GM23248 (cell line): ENCODE measurements at regions not wholly inside any gene's neighbourhood (a gene's known extent, or its start where the extent isn't known, plus 50 kb on each side); places are given as distances from the start of the nearest gene placed in this dataset.

ENCODE experiments used
- DNase-seq: peaks from one replicate; pipeline ENCODE4 v3.0.0-alpha.2; 2015
- H2AFZ ChIP-seq: fragments of 200-600 bp; sonication (generic); 2 replicates; pipeline ENCODE4 v1.6.1; 2016; ENCODE audit warnings: antibody characterized with exemption
- H3F3A ChIP-seq: fragments of 200-600 bp; sonication (generic); 2 replicates; pipeline ENCODE4 v1.6.1; 2016; ENCODE audit warnings: mild to moderate bottlenecking, antibody characterized with exemption, mixed run types; ENCODE audit not compliant: insufficient read depth
- H3K27ac ChIP-seq: fragments of 200-600 bp; sonication (generic); 2 replicates; pipeline ENCODE4 v1.5.1; 2016; ENCODE audit warnings: mild to moderate bottlenecking
- H3K27me3 ChIP-seq: fragments of 200-600 bp; sonication (generic); replicated peaks from 2 replicates; pipeline ENCODE4 v1.6.1; 2016; ENCODE audit warnings: mild to moderate bottlenecking; ENCODE audit not compliant: insufficient read depth
- H3K36me3 ChIP-seq: fragments of 200-600 bp; sonication (generic); 2 replicates; pipeline ENCODE4 v1.6.1; 2016; ENCODE audit warnings: low read depth, mild to moderate bottlenecking
- H3K4me1 ChIP-seq: fragments of 200-600 bp; sonication (generic); 2 replicates; pipeline ENCODE4 v1.6.1; 2016; ENCODE audit warnings: mild to moderate bottlenecking; ENCODE audit not compliant: insufficient read depth
- H3K4me2 ChIP-seq: fragments of 200-600 bp; sonication (generic); one replicate; pipeline ENCODE4 v1.6.1; 2016; ENCODE audit warnings: mild to moderate bottlenecking; ENCODE audit not compliant: unreplicated experiment
- H3K4me3 ChIP-seq: fragments of 200-600 bp; sonication (generic); 2 replicates; pipeline ENCODE4 v1.5.1; 2016; ENCODE audit warnings: mild to moderate bottlenecking
- H3K79me2 ChIP-seq: fragments of 200-600 bp; sonication (generic); 2 replicates; pipeline ENCODE4 v1.6.1; 2016; ENCODE audit warnings: mild to moderate bottlenecking; ENCODE audit not compliant: insufficient read depth
- H3K9ac ChIP-seq: fragments of 200-600 bp; sonication (generic); 2 replicates; pipeline ENCODE4 v1.6.1; 2016; ENCODE audit warnings: mild to moderate bottlenecking
- H3K9me2 ChIP-seq: fragments of 200-600 bp; sonication (generic); 2 replicates; pipeline ENCODE4 v1.6.1; 2016; ENCODE audit warnings: mixed run types, mild to moderate bottlenecking, moderate library complexity; ENCODE audit not compliant: insufficient read depth
- H3K9me3 ChIP-seq: fragments of 200-600 bp; sonication (generic); one replicate; pipeline ENCODE4 v1.6.1; 2017; ENCODE audit warnings: low read depth
- H4K20me1 ChIP-seq: fragments of 200-600 bp; sonication (generic); 2 replicates; pipeline ENCODE4 v1.6.0; 2016; ENCODE audit not compliant: insufficient read depth
- EZH2 ChIP-seq: fragments of 200-600 bp; sonication (generic); IDR thresholded peaks from 2 replicates; pipeline ENCODE4 v1.6.1; 2018; ENCODE audit warnings: antibody characterized with exemption, mild to moderate bottlenecking; ENCODE audit not compliant: insufficient read depth, poor library complexity, severe bottlenecking
- EZH2phosphoT487 ChIP-seq: fragments of 200-600 bp; sonication (generic); IDR thresholded peaks from 2 replicates; pipeline ENCODE4 v1.6.1; 2018; ENCODE audit warnings: antibody characterized with exemption, moderate library complexity, mild to moderate bottlenecking, low read depth; ENCODE audit not compliant: insufficient read depth
- WGBS, 2 experiments: methylation state at CpG; one replicate each; pipeline ENCODE4 v1.1.6; 2015 to 2017; ENCODE audit warnings: low lambda C conversion rate in 2 of 2, low coverage in 1 of 2; ENCODE audit errors: missing lambda C conversion rate in 2 of 2; 5-methylcytosine and 5-hydroxymethylcytosine counted together
- in situ Hi-C: fragments of 300-500 bp; cut with MboI; formaldehyde crosslinking; loops from 2 replicates; pipeline ENCODE4 v1.15.0; 2020

GRCh38 chrY:13551246-13551645, 71.4 kb upstream of the UTY start:
- in situ Hi-C loops, result no loop called here
- no peaks in the 10 kb centered on the region for H3F3A ChIP-seq
- H3K27ac ChIP-seq, result no peak overlapping the region
- TF ChIP-seq EZH2phosphoT487, result no peak
- TF ChIP-seq EZH2, result no peak
- no peaks in the 10 kb centered on the region for H4K20me1 ChIP-seq
- no peaks in the 10 kb centered on the region for H3K9me3 ChIP-seq
- H3K27me3 ChIP-seq, result no peaks in the 10 kb centered on the region
- no peak overlapping the region for H3K9ac ChIP-seq
- H3K79me2 ChIP-seq, result no peaks in the 10 kb centered on the region
- no peak overlapping the region for H2AFZ ChIP-seq
- H3K9me2 ChIP-seq, result no peaks in the 10 kb centered on the region
- H3K36me3 ChIP-seq, result no peaks in the 10 kb centered on the region
- DNase-seq, result no peak
- H3K4me1 ChIP-seq, result no peaks in the 10 kb centered on the region
- 86 to 90% methylated on average over 1 of the region's 1 CpG for WGBS, 2 experiments
- H3K4me2 ChIP-seq, result no peak overlapping the region
- H3K4me3 ChIP-seq, result no peak overlapping the region

GRCh38 chrY:13544491-13544890, 64.7 kb upstream of the UTY start:
- Histone ChIP-seq H3K4me3 (no peak overlapping the region), H3K27ac (no peak overlapping the region), H3K27me3 (no peaks in the 10 kb centered on the region), H4K20me1 (no peaks in the 10 kb centered on the region), H3K79me2 (no peaks in the 10 kb centered on the region), H3K9ac (no peak overlapping the region), H3K9me2 (no peaks in the 10 kb centered on the region), H3K36me3 (no peaks in the 10 kb centered on the region), H3K9me3 (no peaks in the 10 kb centered on the region), H2AFZ (no peak overlapping the region), H3K4me1 (no peaks in the 10 kb centered on the region), H3F3A (no peaks in the 10 kb centered on the region), H3K4me2 (no peak overlapping the region)
- TF ChIP-seq EZH2phosphoT487, result no peak
- TF ChIP-seq EZH2, result no peak
- in situ Hi-C loops, result no loop called here
- 0% methylated on average over 1 of the region's 1 CpG for WGBS, 2 experiments
- DNase-seq, result no peak

- Histone ChIP-seq H3K9me3 (no peaks in the 10 kb centered on the region), H3K9ac (no peak overlapping the region), H3K36me3 (no peaks in the 10 kb centered on the region), H3K79me2 (no peaks in the 10 kb centered on the region), H3K27ac (no peak overlapping the region), H3K27me3 (no peaks in the 10 kb centered on the region), H4K20me1 (no peaks in the 10 kb centered on the region), H3K4me3 (no peak overlapping the region), H3K9me2 (no peaks in the 10 kb centered on the region), H3K4me2 (no peak overlapping the region), H3K4me1 (no peaks in the 10 kb centered on the region), H2AFZ (no peak overlapping the region), H3F3A (no peaks in the 10 kb centered on the region)
- WGBS, 2 experiments, result 0 to 8% methylated on average over 1 of the region's 1 CpG
- no peak for TF ChIP-seq EZH2
- no peak for TF ChIP-seq EZH2phosphoT487
- in situ Hi-C loops, result no loop called here
- DNase-seq, result no peak
Measured at GRCh38 chrY:13537919-13538318, 58.1 kb upstream of the UTY start.
